ENCODE measurements at regions not wholly inside any gene's neighbourhood (a gene's known extent, or its start where the extent isn't known, plus 50 kb on each side); places are given as distances from the start of the nearest gene placed in this dataset.

DNA sequence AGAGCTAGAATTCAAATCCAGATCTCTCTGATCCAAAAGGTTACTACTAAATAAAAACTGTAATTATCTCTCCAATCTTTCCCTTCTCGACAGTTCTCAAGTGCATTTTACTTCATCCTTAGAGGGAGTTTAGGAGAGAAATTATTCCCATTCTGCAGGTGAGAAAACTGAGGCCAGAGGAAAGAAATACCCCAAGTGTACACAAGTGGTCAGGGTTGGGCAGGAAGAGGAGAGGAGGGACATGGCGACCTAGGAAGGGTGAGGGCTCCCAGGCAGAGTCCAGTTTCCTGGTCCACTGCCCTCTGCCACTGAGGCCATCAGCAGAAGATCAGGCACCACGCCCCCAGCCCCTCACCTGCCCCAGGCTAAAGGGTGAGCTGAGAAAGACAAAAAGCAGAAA is 127.1 kb upstream of the RUNX3 start:
- TF ChIP-seq, protein P1, sequence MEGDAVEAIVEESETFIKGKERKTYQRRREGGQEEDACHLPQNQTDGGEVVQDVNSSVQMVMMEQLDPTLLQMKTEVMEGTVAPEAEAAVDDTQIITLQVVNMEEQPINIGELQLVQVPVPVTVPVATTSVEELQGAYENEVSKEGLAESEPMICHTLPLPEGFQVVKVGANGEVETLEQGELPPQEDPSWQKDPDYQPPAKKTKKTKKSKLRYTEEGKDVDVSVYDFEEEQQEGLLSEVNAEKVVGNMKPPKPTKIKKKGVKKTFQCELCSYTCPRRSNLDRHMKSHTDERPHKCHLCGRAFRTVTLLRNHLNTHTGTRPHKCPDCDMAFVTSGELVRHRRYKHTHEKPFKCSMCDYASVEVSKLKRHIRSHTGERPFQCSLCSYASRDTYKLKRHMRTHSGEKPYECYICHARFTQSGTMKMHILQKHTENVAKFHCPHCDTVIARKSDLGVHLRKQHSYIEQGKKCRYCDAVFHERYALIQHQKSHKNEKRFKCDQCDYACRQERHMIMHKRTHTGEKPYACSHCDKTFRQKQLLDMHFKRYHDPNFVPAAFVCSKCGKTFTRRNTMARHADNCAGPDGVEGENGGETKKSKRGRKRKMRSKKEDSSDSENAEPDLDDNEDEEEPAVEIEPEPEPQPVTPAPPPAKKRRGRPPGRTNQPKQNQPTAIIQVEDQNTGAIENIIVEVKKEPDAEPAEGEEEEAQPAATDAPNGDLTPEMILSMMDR (IDR thresholded peaks at IDR 0.05), result no peak
- TF ChIP-seq POLR2A (IDR thresholded peaks at IDR 0.05), result no peak
